ENCODE measurements at regions not wholly inside any gene's neighbourhood (a gene's known extent, or its start where the extent isn't known, plus 50 kb on each side); places are given as distances from the start of the nearest gene placed in this dataset.

DNA sequence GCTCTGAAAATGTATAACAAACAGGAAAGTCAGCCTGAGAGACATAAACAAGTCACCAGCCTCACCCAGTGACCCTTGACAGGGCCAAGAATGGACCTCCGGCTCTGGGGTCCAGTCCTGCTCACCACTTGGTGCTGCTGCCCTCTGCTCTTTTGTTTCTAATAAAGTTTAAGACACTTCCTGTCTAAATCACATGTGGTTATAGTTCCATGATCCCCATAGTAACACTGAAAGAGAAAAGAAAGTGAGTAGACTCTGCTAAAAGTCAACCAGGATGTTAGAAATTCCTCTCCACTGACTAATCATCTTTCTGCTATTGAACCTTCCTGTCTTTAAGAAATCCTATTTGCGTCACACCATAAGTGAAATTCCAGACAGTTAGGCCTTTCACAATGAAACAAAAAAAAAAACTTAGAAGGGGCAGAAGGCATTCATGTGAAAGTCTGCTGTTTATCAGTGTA lies 179.2 kb upstream of the BET1 start:
- H3K9me3 Mint-ChIP-seq, result no peaks in the 10 kb centered on the region; the same call in 2 of the 3 replicates
- ATAC-seq, result no peak
- H3K36me3 ChIP-seq (ENCODE audit: insufficient read depth), result no peaks in the 10 kb centered on the region
- no peaks in the 10 kb centered on the region for H3K27me3 Mint-ChIP-seq (ENCODE audit: insufficient read depth, low read depth, poor library complexity)
- H3K27ac ChIP-seq (ENCODE audit: low read depth), result peak overlapping the region; percentile 1; the same call in 1 of the 2 replicates
- H2AFZ ChIP-seq, result no peak overlapping the region
- H3K9me2 ChIP-seq (ENCODE audit: insufficient read depth), result no peaks in the 10 kb centered on the region
- H3K79me2 ChIP-seq (replicated peaks; ENCODE audit: insufficient read depth), result no peaks in the 10 kb centered on the region
- peak overlapping the region; percentile 10; the same call in 1 of the 2 replicates for H3K27ac Mint-ChIP-seq
- H3K4me3 ChIP-seq, result no peak overlapping the region
- no peak overlapping the region for H3K4me2 ChIP-seq
- H3K36me3 Mint-ChIP-seq (ENCODE audit: low read depth), result no peaks in the 10 kb centered on the region
- no peak for TF ChIP-seq NANOG (IDR thresholded peaks at IDR 0.05; ENCODE audit: borderline replicate concordance)
- TF ChIP-seq, protein P1, sequence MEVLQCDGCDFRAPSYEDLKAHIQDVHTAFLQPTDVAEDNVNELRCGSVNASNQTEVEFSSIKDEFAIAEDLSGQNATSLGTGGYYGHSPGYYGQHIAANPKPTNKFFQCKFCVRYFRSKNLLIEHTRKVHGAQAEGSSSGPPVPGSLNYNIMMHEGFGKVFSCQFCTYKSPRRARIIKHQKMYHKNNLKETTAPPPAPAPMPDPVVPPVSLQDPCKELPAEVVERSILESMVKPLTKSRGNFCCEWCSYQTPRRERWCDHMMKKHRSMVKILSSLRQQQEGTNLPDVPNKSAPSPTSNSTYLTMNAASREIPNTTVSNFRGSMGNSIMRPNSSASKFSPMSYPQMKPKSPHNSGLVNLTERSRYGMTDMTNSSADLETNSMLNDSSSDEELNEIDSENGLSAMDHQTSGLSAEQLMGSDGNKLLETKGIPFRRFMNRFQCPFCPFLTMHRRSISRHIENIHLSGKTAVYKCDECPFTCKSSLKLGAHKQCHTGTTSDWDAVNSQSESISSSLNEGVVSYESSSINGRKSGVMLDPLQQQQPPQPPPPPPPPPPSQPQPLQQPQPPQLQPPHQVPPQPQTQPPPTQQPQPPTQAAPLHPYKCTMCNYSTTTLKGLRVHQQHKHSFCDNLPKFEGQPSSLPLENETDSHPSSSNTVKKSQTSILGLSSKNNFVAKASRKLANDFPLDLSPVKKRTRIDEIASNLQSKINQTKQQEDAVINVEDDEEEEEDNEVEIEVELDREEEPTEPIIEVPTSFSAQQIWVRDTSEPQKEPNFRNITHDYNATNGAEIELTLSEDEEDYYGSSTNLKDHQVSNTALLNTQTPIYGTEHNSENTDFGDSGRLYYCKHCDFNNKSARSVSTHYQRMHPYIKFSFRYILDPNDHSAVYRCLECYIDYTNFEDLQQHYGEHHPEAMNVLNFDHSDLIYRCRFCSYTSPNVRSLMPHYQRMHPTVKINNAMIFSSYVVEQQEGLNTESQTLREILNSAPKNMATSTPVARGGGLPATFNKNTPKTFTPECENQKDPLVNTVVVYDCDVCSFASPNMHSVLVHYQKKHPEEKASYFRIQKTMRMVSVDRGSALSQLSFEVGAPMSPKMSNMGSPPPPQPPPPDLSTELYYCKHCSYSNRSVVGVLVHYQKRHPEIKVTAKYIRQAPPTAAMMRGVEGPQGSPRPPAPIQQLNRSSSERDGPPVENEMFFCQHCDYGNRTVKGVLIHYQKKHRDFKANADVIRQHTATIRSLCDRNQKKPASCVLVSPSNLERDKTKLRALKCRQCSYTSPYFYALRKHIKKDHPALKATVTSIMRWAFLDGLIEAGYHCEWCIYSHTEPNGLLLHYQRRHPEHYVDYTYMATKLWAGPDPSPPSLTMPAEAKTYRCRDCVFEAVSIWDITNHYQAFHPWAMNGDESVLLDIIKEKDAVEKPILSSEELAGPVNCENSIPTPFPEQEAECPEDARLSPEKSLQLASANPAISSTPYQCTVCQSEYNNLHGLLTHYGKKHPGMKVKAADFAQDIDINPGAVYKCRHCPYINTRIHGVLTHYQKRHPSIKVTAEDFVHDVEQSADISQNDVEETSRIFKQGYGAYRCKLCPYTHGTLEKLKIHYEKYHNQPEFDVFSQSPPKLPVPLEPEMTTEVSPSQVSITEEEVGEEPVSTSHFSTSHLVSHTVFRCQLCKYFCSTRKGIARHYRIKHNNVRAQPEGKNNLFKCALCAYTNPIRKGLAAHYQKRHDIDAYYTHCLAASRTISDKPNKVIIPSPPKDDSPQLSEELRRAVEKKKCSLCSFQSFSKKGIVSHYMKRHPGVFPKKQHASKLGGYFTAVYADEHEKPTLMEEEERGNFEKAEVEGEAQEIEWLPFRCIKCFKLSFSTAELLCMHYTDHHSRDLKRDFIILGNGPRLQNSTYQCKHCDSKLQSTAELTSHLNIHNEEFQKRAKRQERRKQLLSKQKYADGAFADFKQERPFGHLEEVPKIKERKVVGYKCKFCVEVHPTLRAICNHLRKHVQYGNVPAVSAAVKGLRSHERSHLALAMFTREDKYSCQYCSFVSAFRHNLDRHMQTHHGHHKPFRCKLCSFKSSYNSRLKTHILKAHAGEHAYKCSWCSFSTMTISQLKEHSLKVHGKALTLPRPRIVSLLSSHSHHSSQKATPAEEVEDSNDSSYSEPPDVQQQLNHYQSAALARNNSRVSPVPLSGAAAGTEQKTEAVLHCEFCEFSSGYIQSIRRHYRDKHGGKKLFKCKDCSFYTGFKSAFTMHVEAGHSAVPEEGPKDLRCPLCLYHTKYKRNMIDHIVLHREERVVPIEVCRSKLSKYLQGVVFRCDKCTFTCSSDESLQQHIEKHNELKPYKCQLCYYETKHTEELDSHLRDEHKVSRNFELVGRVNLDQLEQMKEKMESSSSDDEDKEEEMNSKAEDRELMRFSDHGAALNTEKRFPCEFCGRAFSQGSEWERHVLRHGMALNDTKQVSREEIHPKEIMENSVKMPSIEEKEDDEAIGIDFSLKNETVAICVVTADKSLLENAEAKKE (CRISPR knock-in tag; IDR thresholded peaks at IDR 0.05), result no peak
- TF ChIP-seq JUNB (IDR thresholded peaks at IDR 0.05; ENCODE audit: unreplicated experiment), result no peak
- TF ChIP-seq EZH2phosphoT487 (IDR thresholded peaks at IDR 0.05; ENCODE audit: unreplicated experiment), result no peak
- TF ChIP-seq ZNF331 (CRISPR knock-in tag; IDR thresholded peaks at IDR 0.05; ENCODE audit: low read depth), result no peak
- no peak for TF ChIP-seq EZH2 (IDR thresholded peaks at IDR 0.05; ENCODE audit: low read depth, unreplicated experiment)
- TF ChIP-seq ZNF114 (CRISPR knock-in tag; IDR thresholded peaks at IDR 0.05), result no peak
- TF ChIP-seq, protein P2, sequence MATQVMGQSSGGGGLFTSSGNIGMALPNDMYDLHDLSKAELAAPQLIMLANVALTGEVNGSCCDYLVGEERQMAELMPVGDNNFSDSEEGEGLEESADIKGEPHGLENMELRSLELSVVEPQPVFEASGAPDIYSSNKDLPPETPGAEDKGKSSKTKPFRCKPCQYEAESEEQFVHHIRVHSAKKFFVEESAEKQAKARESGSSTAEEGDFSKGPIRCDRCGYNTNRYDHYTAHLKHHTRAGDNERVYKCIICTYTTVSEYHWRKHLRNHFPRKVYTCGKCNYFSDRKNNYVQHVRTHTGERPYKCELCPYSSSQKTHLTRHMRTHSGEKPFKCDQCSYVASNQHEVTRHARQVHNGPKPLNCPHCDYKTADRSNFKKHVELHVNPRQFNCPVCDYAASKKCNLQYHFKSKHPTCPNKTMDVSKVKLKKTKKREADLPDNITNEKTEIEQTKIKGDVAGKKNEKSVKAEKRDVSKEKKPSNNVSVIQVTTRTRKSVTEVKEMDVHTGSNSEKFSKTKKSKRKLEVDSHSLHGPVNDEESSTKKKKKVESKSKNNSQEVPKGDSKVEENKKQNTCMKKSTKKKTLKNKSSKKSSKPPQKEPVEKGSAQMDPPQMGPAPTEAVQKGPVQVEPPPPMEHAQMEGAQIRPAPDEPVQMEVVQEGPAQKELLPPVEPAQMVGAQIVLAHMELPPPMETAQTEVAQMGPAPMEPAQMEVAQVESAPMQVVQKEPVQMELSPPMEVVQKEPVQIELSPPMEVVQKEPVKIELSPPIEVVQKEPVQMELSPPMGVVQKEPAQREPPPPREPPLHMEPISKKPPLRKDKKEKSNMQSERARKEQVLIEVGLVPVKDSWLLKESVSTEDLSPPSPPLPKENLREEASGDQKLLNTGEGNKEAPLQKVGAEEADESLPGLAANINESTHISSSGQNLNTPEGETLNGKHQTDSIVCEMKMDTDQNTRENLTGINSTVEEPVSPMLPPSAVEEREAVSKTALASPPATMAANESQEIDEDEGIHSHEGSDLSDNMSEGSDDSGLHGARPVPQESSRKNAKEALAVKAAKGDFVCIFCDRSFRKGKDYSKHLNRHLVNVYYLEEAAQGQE (IDR thresholded peaks at IDR 0.05; ENCODE audit: unreplicated experiment), result no peak
- TF ChIP-seq, protein P3, sequence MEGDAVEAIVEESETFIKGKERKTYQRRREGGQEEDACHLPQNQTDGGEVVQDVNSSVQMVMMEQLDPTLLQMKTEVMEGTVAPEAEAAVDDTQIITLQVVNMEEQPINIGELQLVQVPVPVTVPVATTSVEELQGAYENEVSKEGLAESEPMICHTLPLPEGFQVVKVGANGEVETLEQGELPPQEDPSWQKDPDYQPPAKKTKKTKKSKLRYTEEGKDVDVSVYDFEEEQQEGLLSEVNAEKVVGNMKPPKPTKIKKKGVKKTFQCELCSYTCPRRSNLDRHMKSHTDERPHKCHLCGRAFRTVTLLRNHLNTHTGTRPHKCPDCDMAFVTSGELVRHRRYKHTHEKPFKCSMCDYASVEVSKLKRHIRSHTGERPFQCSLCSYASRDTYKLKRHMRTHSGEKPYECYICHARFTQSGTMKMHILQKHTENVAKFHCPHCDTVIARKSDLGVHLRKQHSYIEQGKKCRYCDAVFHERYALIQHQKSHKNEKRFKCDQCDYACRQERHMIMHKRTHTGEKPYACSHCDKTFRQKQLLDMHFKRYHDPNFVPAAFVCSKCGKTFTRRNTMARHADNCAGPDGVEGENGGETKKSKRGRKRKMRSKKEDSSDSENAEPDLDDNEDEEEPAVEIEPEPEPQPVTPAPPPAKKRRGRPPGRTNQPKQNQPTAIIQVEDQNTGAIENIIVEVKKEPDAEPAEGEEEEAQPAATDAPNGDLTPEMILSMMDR (conservative IDR thresholded peaks at IDR 0.05; ENCODE audit: low read depth in 2 of 2), result no peak
- TF ChIP-seq, protein P4, sequence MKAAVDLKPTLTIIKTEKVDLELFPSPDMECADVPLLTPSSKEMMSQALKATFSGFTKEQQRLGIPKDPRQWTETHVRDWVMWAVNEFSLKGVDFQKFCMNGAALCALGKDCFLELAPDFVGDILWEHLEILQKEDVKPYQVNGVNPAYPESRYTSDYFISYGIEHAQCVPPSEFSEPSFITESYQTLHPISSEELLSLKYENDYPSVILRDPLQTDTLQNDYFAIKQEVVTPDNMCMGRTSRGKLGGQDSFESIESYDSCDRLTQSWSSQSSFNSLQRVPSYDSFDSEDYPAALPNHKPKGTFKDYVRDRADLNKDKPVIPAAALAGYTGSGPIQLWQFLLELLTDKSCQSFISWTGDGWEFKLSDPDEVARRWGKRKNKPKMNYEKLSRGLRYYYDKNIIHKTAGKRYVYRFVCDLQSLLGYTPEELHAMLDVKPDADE (IDR thresholded peaks at IDR 0.05), result no peak
- TF ChIP-seq STAT1 (IDR thresholded peaks at IDR 0.05; ENCODE audit: unreplicated experiment), result no peak
- TF ChIP-seq CREB1 (CRISPR knock-in tag; IDR thresholded peaks at IDR 0.05; ENCODE audit: low read depth), result no peak
- no peak for TF ChIP-seq POLR2AphosphoS5 (IDR thresholded peaks at IDR 0.05; ENCODE audit: low read depth)
- H3K4me1 ChIP-seq (ENCODE audit: insufficient read depth), result no peaks in the 10 kb centered on the region
- peak; percentile 20 for DNase-seq (ENCODE audit: low spot score)
- H3K27me3 ChIP-seq (ENCODE audit: insufficient read depth), result no peaks in the 10 kb centered on the region
- H4K20me1 ChIP-seq (replicated peaks; ENCODE audit: insufficient read depth), result no peaks in the 10 kb centered on the region
- H3K4me3 Mint-ChIP-seq, result no peak overlapping the region
- peaks cover 4% of the 10 kb centered on the region; the same call in 2 of the 3 replicates for H3K4me1 Mint-ChIP-seq
- H3F3A ChIP-seq (replicated peaks; ENCODE audit: low read depth), result no peaks in the 10 kb centered on the region
